Activated naive CD4-positive, alpha-beta T cell treated with Interleukin-2 at 50 U/mL for 16 hours (primary cell): ENCODE measurements at regions not wholly inside any gene's neighbourhood (a gene's known extent, or its start where the extent isn't known, plus 50 kb on each side); places are given as distances from the start of the nearest gene placed in this dataset.
"Not testable (repeated sequence)": the region's sequence is repeated elsewhere in the genome, so short reads cannot be mapped to it uniquely, and the experiment has no call there.

Experiments used
- DNase-seq: peaks from one replicate; pipeline ENCODE4 v3.0.0-alpha.2; 2020

DNA sequence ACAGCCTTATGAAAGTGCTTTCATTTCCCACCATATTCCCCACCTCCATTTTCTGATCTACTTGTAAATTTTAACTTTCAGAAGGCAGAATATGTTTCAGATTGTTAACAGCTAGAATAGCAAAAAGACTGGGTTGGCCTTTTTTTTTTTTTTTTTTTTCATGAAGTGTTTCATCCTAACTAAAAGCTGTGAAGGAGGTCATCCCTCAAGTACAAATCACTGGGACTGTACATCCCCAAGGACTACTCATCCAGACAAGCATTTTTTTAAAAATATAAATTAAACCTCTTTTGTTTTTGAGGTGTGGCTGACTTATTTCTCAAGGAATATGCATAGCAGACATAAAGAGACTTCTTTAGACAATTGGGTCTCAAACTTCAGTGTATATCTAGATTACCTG lies 542.1 kb upstream of the TUSC1 start:
- DNase-seq: no peak

DNA sequence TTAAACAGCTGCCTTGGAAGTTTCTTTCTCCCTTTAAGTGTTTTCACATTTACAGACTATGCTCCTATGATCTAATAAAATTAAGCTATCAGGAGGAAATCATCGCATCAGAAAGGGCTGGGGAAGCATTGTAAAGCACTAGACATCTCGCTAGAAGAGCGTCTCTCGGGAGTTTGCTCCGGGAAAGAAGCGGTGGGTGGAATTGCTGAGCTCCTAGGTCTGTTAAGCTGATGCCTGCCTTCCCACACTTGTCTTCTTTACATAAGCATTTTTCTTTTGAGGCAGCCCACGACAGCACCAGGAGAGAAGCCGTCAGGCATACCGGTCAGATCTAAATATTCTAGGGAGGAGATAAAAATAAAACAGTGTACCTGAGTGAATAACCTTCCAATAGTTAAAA lies 541.7 kb upstream of the TUSC1 start:
- no peak for DNase-seq

- no peak for DNase-seq
Measured at GRCh38 chr9:26216702-26217101, 538.5 kb upstream of the TUSC1 start.

GRCh38 chr9:26214713-26215444 lies 536.6 kb upstream of the TUSC1 start:
- not testable (repeated sequence) for DNase-seq

DNA sequence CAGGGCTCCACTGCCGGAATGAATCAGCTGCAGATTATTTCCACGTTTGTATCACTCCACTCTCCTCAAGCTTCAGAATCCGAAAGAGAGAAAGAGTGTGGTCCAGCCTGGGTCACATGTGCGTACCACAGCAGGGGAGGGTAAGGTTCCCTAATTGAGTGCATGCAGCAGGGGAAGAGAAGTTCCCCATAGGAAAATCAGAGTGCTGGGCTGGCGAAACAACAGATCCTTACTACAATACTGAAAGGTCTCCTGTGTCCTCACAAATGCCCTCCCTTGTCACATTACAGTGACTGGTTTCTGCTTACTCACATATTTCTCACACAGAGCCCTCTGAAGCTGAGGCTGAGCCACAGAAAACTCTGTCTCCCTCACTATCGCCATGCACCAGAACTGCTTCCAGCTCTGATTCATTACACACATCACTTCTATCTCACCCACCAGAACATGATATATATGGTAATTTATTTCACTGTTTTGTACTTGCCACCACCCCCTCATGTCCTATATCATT lies 532.2 kb upstream of the TUSC1 start:
- DNase-seq: no peak

DNA sequence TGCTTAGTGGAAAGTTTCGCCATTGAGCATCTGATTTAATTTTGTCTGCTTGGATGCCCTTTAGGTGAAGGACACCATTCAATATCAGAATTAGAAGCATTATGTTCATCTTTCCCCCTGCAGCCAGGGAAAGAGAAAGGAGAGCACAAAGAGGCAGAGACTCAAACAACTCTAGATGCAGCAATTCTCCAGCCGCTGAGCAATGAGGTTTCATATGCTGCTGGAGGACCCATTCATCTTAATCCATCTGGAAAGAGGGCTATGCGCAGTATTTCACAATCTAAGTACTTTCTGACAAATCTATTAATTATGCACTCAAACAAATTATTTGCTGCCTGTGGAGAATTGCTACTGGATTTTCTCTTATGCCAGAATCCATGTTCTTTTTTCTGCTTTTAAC lies 527.0 kb upstream of the TUSC1 start:
- no peak for DNase-seq

DNA sequence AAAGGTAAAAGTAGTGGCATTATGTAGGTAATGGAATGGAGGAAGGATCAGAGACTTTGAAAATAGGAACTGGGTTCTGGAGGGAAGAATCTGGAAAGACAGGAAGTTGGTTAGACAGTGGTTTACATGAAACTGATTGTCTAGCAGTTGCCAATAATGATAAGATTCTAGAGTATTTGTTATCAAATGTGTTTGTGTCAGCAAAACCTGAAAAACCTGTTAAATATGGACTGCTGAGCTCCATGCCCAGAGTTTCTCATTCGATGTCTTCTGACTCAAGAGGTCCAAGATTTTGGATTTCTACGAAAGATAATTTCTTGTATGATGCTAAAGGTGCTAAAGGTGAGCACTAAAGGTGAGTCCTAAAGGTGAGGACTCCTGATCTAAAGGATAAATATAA lies 515.0 kb upstream of the TUSC1 start:
- DNase-seq: no peak

GRCh38 chr9:26191711-26192110 lies 513.5 kb upstream of the TUSC1 start:
- no peak for DNase-seq

GRCh38 chr9:26181836-26182235 lies 503.6 kb upstream of the TUSC1 start:
- DNase-seq: no peak

GRCh38 chr9:26176628-26177027 lies 498.4 kb upstream of the TUSC1 start:
- DNase-seq: no peak

- DNase-seq: no peak
Measured at GRCh38 chr9:26175264-26175663, 497.0 kb upstream of the TUSC1 start.

- DNase-seq: no peak
Measured at GRCh38 chr9:26172301-26172700, 494.1 kb upstream of the TUSC1 start.

DNA sequence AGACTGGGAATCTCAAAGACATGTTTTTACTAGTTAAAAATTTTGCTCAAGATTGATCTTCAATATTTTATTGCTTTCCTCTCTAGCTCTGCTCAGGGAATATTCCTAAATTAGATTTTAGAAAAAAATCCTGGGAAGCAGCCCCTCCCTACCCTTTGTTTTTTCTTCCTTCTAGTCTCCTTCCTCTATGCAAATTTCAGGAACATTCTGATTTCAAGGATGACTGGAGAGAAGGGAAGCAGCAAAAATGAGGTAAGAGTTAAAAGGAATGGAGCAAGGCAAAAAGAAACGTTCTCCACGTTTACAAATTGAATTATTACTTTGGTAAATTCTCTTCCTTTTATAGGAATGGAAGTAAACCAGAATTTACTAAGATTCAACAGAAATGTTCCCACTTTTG lies 493.4 kb upstream of the TUSC1 start:
- no peak for DNase-seq

DNA sequence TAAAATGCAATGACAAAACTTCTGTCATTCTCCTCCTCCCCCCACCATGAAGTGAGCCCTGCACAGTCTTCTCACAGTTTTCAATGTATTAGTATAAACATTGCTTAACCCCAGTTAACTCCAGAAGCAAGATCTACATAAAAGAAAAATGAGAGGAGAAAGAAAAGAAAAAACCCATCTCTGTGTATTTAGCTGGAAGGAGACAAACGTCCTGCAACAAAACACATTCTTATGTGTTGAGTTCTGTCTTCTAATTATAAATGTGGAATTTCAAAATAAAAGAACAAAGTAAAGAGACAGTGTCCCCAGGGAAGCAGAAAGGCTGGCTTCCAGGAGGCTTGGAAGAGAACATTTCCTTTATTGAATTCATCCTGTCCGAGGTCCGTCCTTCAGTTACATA lies 491.9 kb upstream of the TUSC1 start:
- no peak for DNase-seq

DNA sequence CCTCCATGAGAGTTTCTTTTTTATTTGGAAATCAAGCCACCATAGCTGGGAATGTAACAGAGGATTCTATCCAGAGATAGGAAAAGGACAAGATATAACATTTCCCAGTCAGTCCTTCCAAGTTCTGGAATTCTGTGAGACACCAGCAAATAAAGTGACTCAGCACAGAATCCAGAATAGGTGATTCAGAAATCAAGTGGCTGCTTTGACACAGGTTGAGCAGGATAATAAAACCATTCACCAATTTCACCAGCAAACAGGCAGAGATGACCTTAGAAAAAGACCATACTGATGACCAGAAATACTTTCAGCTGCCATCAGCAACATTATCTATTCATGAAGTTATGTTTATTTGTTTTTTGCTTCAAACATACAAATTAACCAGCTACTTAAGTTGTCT lies 491.5 kb upstream of the TUSC1 start:
- no peak for DNase-seq

GRCh38 chr9:26166537-26166936 lies 488.3 kb upstream of the TUSC1 start:
- no peak for DNase-seq

GRCh38 chr9:26165426-26165825 lies 487.2 kb upstream of the TUSC1 start:
- no peak for DNase-seq

GRCh38 chr9:26163931-26164330 lies 485.7 kb upstream of the TUSC1 start:
- DNase-seq: no peak

DNA sequence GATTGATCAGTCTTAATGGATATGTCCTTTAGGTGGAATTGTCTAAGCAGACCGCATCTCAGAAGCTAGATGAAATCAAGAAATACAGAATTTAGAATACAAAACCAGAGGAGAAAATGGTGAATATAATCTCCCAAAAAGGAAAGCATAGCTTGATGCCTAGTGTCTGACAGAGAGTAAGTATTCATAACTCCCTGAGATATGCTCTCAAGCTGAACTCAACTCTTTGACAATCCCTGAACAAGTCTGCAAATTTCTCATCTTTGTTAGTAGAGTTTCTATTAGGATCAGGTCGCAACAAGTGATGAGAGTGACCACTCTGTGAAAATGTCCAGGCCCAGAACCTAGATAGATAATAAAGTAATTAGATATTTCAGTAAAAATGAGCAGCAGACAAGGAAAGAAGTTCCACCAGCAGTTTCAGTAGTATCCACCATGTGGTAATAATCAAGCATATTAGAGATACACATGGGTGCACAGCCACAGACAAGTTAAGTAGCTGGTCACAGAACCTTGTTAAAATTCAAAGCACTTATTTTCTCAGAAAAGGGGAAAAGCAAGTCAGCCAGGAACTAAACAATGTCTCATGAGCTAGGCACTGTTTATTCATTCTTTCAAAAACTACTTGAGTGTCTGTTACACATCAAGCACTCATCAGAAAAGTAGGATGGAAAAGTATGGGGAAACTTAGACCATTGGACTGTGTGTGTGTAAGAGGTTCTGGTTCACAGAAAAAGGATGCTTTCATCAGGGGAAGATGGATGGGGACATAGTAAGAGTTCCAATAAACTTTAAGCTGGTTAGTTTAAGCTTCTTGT lies 481.5 kb upstream of the TUSC1 start:
- no peak for DNase-seq

GRCh38 chr9:26158631-26159150 lies 480.4 kb upstream of the TUSC1 start:
- DNase-seq: no peak

DNA sequence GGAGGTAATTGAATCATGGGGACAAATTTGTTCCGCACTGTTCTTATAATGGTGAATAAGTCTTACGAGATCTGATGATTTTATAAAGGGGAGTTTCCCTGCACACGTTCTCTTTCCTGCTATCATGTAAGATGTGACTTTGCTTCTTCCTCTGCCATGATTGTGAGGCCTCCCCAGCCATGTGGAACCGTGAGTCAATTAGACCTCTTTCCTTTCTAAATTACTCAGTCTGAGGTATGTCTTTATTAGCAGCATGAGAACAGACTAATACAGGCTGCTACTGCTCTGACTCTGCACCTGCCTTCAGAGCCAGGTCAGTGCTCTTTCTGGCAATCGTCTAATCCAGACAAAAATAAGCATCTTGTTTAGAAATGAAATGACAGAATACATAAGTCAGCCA lies 479.2 kb upstream of the TUSC1 start:
- no peak for DNase-seq

GRCh38 chr9:26152350-26152749 lies 474.1 kb upstream of the TUSC1 start:
- no peak for DNase-seq

GRCh38 chr9:26148128-26148527 lies 469.9 kb upstream of the TUSC1 start:
- DNase-seq: no peak

GRCh38 chr9:26145938-26146337 lies 467.7 kb upstream of the TUSC1 start:
- no peak for DNase-seq
